ENCODE measurements at regions not wholly inside any gene's neighbourhood (a gene's known extent, or its start where the extent isn't known, plus 50 kb on each side); places are given as distances from the start of the nearest gene placed in this dataset.
"Not testable (repeated sequence)": the region's sequence is repeated elsewhere in the genome, so short reads cannot be mapped to it uniquely, and the experiment has no call there.

DNA sequence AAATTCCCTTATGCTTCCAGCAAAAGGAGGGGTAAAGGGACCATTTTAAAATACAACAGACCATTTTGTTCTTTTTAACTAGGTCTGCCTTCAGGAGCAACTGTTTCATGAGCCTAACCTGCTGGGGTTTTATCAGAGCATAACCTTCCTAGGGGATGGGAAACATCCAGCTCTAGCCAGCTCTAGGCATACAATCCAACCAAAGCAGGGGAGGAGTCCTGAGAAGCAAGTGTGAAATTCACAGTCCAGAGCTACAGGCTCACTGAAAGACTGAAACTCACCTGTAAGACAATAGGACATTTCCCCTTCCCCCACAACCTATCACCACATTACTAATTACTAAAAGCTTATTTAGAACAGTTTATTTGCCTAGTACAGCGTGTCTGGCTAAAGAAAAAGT lies 1296.6 kb upstream of the DDX18 start:
- no peak for DNase-seq

DNA sequence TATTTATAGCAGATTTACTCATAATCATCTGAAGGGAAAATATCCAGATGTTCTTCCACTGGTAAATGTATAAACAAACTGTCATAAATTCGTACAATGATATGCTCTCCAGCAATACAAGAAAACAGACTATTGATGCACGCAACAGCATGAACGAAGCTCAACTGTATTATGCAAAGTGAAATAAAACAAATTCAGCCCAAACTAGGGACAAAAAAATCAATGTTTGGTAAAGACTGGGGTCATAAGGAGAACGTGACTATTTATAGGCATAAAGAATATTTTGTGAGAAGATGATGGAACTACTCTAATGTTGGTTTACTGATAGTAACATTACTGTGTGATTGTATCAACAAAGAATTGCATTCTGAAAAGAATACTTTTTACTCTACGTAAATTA lies 1276.7 kb upstream of the DDX18 start:
- DNase-seq: no peak

DNA sequence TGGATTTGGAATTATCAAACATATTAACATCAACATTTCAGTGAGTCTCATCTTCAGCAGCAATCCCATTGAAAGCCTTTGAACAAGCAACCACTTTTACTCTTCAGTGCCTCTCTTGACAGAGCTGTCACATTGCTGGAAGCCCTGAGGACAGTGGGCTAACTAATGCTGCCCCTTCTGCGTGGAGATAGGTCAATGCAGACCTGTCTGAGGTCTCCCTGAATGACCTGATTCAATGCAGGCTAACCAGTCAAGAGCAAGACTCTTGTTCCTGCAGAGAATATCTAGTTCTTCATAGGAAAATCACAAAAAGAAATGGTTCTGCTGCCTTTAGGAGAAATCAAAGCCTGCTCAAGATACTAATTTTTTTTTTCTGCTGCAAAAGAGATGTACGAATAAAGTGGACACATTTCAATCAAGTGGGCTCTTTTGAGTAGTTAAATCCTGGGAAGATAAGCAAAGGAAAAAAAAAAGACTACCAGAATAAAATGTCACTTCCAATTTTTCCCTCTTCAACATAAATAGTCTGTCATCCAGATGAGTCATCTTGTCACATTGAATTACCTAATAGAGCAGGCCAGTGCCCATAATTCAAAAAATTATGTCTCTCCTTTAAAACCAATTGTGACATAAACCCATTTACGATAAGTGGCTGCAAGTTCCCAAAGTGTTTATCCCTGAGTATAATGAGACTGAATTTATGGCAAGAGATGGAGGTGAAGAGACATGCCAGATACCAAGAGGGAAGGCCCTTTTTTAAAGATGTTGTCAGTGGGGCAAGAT lies 1269.0 kb upstream of the DDX18 start:
- DNase-seq: no peak

DNA sequence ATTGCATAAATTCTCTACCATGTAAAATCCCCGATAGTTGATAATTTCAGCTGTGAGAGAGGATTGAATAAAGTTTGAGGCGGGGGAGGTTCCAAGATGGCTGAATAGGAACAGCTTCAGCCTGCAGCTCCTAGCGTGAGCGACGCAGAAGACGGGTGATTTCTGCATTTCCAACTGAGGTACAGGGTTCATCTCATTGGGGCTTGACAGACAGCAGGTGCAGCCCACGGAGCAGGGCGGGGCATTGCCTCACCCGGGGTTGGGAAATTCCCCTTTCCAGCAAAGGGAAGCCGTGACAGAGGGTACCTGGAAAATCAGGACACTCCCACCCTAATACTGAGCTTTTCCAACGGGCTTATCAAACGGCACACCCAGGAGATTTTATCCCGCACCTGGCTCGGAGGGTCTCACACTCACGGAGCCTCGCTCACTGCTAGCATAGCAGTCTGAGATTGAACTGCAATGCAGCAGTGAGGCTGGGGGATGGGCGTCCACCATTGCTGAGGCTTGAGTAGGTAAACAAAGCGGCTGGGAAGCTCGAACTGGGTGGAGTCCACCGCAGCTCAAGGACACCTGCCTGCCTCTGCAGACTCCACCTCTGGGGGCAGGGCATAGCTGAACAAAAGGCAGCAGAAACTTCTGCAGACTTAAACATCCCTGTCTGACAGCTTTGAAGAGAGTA lies 1261.6 kb upstream of the DDX18 start:
- DNase-seq: not testable (repeated sequence)

DNA sequence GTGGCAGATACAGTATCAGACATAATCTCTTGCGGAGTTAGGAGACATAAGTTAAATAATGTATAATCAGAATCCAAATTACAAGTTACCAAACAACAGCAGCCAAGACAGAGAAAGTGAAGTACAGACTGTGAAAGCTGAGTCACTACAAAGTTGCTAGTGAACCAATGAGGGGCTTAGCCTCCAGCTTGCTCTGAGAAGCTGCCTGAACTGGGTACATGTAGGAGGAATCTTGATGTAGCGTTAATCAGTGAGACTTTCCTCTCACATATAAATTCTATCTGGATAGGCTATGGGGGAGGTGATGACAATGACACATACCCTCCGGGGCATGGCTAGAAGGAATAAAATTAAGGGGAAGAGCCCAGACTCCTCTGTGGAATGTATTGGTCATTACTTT lies 1234.3 kb upstream of the DDX18 start:
- no peak for DNase-seq

DNA sequence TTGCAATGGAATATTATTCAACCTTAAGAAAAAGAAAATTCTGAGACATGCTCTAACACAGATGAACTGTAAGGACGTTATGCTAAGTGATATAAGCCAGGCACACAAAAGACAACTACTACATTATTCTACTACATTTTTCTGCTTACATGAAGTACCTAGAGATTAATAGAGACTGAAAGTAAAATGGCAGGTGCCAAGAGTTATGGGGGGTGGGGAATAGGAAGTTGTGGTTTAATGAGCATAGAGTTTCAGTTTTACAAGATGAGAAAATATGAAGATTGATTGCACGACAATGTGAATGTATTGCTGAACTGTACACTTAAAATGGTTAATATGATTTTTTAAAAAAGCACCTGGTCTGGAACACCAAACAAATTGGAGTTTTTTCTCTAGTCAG lies 1231.6 kb upstream of the DDX18 start:
- DNase-seq: no peak

DNA sequence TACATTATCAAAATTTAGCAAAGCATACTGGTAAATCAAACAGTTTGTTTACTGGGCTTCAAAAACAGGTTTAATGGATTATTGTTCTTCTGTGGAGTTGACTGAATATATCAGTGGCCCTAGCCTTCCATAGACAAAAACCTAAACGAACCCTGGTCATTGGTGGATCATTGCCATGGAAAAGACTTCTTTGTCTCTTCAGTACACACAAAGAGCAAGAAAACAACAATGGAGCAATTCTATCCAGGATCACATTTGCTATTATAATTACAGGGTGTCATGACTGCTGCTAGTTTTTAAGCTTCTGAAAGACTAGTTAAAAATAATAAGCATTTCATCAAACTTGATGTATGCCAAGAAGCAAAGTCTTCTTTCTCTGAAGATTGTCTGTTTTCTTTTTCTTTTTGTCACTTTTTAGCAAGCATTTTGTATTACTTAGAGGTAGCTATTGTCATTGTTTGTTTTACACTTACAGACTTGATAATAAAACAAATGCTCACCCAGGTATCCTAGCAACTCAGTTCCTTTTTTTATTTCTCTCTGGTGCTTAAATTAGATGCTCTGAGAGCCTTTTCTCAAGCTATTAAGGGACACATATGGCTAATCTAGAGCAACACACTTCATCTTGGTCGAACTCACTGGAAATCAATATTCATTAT lies 1228.7 kb upstream of the DDX18 start:
- no peak for DNase-seq

DNA sequence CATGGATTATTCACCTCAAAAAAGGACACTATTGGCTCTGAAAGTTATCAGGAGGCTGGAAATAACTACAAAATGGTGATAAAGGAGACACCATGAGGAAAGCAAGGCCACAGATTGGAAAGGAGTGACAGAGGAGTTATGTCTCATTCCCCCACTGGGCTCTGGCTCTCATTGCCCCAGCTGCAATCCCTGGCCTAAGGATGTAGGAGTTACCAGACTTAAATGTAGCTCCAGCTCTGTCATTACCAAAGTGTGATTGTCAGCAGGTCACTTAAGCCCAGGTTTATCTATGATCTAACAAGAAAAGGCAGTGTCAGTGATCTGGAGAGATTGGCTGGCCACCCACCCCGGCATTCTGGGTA lies 1228.2 kb upstream of the DDX18 start:
- no peak for DNase-seq

Measured in NK-92 treated with Interleukin-12 subunit alpha and Interleukin-12 subunit beta, amount 100 ng/mL, for 24 hours (cell line).